ENCODE measurements at regions not wholly inside any gene's neighbourhood (a gene's known extent, or its start where the extent isn't known, plus 50 kb on each side); places are given as distances from the start of the nearest gene placed in this dataset.

DNA sequence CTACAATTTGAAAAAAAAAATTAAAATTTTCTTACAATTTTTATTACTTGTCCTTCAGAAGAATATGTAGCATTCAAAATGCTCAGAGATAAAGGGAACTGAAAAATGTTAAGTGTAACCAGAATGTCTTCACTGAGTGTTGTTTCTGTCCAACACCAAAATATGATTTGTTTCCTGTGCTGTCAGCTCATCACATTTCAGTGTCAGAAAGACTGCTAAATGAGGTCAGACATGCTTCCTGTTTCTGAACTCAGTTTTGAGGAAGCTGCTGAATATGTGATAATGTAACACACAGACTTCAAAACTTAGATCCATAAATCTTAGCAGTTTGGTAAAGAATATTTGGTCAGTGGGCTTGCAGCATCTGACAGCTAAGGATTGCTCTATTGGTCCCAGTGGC is 1849.7 kb downstream of the PCDH7 start:
- Histone ChIP-seq H3K36me3 (ENCODE audit: insufficient read depth, low read length) (no peaks in the 10 kb centered on the region), H3K4me1 (ENCODE audit: insufficient read depth, low read length) (no peaks in the 10 kb centered on the region), H3K9ac (ENCODE audit: low read depth, low read length) (no peak overlapping the region), H3K9me3 (ENCODE audit: control insufficient read depth, insufficient read depth, low read length) (no peaks in the 10 kb centered on the region)

DNA sequence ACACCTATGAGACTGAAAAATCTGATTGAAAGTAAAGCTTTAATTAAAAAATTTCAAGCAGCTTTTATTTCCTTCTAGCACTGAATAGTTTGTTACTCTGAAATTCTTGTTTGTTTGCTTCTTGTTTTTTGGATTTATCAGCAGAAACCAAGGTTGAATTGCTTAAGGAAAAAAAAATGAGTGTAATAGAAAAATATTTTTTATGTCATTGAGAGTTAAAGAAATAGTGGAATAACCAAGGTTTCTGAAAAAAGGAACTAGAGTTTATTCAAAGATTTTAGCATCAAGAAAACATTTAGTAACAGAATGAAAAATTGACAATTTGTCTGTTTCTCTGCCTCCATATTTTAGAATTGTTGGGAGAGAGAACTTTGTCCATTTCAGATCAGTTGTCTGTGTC is 1852.2 kb downstream of the PCDH7 start:
- no peaks in the 10 kb centered on the region for H3K4me1 ChIP-seq (ENCODE audit: insufficient read depth, low read length)
- no peak overlapping the region for H3K9ac ChIP-seq (ENCODE audit: low read depth, low read length)
- no peaks in the 10 kb centered on the region for H3K9me3 ChIP-seq (ENCODE audit: control insufficient read depth, insufficient read depth, low read length)
- H3K36me3 ChIP-seq (ENCODE audit: insufficient read depth, low read length): no peaks in the 10 kb centered on the region

DNA sequence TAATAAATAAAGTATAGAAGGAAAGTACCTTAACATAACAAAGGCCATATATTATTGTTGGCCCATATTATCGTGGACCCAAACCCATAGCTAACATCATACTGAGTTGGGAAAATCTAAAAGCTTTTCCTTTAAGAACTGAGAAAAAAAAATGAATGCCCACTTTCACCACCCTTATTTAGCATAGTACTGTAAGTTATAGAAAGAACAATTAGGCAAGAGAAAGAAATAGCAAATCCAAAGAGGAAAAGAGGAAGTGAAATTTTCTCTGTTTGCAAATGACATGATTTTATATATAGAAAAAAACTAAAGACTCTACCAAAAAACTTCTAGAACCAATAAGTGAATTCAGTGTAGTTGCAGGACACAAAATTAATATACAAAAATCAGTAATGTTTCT is 1854.6 kb downstream of the PCDH7 start:
- Histone ChIP-seq H3K9ac (ENCODE audit: low read depth, low read length) (no peak overlapping the region), H3K9me3 (ENCODE audit: control insufficient read depth, insufficient read depth, low read length) (no peaks in the 10 kb centered on the region), H3K4me1 (ENCODE audit: insufficient read depth, low read length) (no peaks in the 10 kb centered on the region), H3K36me3 (ENCODE audit: insufficient read depth, low read length) (no peaks in the 10 kb centered on the region)

DNA sequence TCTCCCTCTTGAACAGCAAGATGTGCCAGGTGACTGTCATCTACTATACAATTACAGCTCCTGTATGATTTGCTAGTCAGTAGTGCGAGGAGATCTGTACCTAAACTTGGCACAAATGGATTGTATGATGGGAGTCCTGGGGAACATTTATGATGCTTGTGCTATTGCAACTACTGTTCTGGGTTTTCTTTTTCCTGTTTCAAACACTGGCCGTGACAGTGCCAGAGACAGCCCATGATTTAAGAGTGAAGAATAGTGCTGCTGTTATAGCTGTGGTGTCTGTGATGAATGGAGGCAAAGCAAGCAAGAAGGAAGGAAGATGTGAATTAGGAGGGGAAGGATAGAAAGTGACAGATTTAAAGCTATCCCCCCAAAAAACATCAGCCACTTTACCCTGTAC is 1868.9 kb downstream of the PCDH7 start:
- H3K9ac ChIP-seq (ENCODE audit: low read depth, low read length): no peak overlapping the region
- H3K9me3 ChIP-seq (ENCODE audit: control insufficient read depth, insufficient read depth, low read length): no peaks in the 10 kb centered on the region
- H3K4me1 ChIP-seq (ENCODE audit: insufficient read depth, low read length): no peaks in the 10 kb centered on the region
- H3K36me3 ChIP-seq (ENCODE audit: insufficient read depth, low read length): no peaks in the 10 kb centered on the region

DNA sequence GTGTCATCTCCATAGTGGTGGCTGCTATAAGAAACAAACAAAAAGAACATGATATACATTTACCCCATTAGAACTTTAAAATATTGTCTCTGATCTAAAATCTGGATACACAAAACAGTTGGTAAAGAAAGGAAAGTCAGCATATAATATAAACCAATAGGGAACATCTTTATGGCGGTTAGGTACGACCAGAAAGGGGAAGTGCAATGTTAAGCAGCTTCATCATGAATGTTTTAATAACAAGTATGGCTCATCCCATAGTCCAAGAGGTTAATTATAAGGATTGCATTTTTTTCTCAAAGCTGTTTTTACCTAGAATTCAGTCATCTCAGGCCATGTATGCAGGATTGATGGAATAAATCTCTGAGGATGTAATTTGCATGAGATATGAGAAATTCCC is 1869.7 kb downstream of the PCDH7 start:
- H3K4me1 ChIP-seq (ENCODE audit: insufficient read depth, low read length): no peaks in the 10 kb centered on the region
- no peaks in the 10 kb centered on the region for H3K9me3 ChIP-seq (ENCODE audit: control insufficient read depth, insufficient read depth, low read length)
- H3K36me3 ChIP-seq (ENCODE audit: insufficient read depth, low read length): no peaks in the 10 kb centered on the region
- H3K9ac ChIP-seq (ENCODE audit: low read depth, low read length): no peak overlapping the region

DNA sequence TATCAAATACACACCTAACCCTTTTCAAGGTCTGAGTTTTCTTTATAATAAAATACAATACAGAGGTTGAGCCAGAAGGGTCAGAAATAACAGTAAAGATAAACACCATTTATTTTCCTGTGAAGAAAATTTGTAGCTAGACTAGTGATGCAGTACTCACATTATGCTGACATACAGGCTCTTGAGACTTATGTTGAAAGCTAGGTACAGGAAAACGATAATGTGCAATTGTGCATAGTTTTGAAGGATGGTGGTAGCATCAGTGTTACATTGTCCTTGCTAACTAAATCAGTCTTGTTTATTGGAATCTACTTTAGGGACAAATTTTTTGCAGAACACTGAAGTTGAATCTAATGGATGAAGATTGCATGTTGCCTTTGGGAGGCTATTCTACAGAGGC is 1877.2 kb downstream of the PCDH7 start:
- Histone ChIP-seq H3K9ac (ENCODE audit: low read depth, low read length) (no peak overlapping the region), H3K9me3 (ENCODE audit: control insufficient read depth, insufficient read depth, low read length) (no peaks in the 10 kb centered on the region), H3K4me1 (ENCODE audit: insufficient read depth, low read length) (no peaks in the 10 kb centered on the region), H3K36me3 (ENCODE audit: insufficient read depth, low read length) (no peaks in the 10 kb centered on the region)

DNA sequence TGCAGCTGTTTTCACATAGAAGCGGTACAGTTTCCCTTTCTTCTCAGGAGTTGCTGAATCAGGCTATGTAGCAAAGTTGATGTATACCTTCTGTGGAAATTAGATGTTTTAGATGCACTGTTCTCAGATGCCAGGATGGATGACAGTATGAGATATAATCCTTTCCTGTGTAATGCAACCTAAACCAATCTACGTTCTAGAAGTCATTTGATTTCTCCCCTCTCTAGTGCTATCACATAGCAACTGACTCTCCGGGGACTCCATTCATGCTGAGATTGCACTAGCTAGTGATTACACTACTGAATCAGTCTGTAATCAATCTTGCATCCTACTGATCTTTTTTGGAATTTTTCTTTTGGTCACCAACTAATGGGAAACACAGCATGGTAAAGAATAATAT is 1881.7 kb downstream of the PCDH7 start:
- Histone ChIP-seq H3K9me3 (ENCODE audit: control insufficient read depth, insufficient read depth, low read length) (no peaks in the 10 kb centered on the region), H3K9ac (ENCODE audit: low read depth, low read length) (no peak overlapping the region), H3K4me1 (ENCODE audit: insufficient read depth, low read length) (no peaks in the 10 kb centered on the region), H3K36me3 (ENCODE audit: insufficient read depth, low read length) (no peaks in the 10 kb centered on the region)

DNA sequence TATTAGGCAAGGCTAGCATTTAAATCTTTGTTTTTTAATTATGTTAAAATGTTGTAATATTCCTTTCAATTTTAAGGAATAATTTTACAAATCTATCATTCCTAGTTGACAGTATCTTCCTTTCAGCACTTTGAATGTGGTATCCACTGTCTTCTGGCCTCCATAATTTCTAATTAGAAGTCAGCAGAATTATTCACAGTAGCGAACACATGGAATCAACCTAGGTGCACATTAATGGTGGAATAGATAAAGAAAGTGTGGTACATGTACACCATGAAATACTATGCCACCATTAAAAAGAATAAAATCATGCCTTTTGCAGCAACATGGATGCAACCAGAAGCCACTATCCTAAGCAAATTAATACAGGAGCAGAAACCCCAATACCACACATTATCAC is 1887.8 kb downstream of the PCDH7 start:
- H3K9me3 ChIP-seq (ENCODE audit: control insufficient read depth, insufficient read depth, low read length): no peaks in the 10 kb centered on the region; the same call in 1 of the 2 replicates
- no peak overlapping the region for H3K9ac ChIP-seq (ENCODE audit: low read depth, low read length)
- H3K4me1 ChIP-seq (ENCODE audit: insufficient read depth, low read length): no peaks in the 10 kb centered on the region

DNA sequence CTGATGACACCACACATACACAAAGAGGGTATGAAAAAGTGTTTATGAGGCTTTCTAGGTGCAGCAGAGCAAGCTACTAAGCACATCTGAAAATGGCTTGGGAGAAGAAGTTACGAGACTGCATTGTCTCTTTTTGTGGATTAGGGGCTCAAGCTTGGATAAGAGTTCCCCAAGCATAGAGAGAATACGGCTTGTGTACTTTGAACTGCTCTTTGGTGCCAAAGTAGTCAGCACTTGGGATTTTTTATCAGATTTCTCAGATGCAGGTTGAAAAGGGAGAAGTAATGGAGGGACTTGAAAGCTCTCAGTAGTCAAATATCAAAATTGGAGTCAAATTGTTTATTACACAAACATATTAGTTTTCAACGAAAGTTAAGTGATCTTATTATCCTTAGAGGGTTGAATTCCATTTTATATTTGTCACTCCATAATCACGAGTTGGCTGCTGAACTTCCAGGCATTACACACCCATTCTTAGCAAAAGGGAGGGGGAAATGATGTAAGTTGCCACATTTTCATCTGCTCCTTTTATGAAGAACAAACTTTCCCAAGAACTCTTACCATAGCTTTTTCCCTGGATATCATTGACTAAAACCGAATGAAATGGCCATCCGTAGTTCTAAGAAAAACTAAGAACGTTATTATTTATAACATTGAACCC is 1904.9 kb downstream of the PCDH7 start:
- Histone ChIP-seq H3K36me3 (ENCODE audit: insufficient read depth, low read length) (no peaks in the 10 kb centered on the region), H3K9ac (ENCODE audit: low read depth, low read length) (no peak overlapping the region), H3K9me3 (ENCODE audit: control insufficient read depth, insufficient read depth, low read length) (no peaks in the 10 kb centered on the region), H3K4me1 (ENCODE audit: insufficient read depth, low read length) (no peaks in the 10 kb centered on the region)

More for the DNA sequence above, 1887.8 kb downstream of the PCDH7 start:
- H3K36me3 ChIP-seq (ENCODE audit: insufficient read depth, low read length): no peaks in the 10 kb centered on the region

DNA sequence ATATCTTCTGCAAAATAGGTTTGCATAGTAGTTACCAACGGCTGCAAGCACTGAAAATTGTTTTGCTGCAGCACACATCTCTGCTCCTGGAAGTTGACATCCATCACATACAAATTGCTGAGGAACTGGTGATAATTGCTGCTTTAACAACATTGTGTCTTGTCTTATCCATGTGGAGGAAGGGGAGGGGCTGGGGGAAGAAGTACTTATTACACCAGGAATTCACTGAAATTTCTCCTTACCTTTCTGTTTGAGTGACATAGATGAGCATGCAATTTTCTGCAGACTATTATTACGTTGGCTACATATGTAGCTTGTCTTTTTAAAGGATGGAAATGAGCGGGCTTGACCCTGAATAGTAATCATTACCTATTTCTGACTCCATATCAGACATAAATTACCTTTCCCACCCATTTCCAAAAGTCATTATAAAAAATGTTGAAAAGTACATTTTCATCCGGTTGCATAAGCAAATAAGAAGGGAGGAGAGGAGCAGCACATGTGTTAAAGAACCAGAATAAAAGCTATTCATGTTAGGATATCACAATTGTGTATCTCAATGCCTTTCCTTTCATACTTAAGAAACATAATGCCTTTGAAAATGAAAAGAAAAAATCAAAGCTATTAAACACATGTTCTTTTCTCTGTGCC is 1905.6 kb downstream of the PCDH7 start:
- Histone ChIP-seq H3K36me3 (ENCODE audit: insufficient read depth, low read length) (no peaks in the 10 kb centered on the region), H3K9me3 (ENCODE audit: control insufficient read depth, insufficient read depth, low read length) (no peaks in the 10 kb centered on the region), H3K9ac (ENCODE audit: low read depth, low read length) (no peak overlapping the region), H3K4me1 (ENCODE audit: insufficient read depth, low read length) (no peaks in the 10 kb centered on the region)

DNA sequence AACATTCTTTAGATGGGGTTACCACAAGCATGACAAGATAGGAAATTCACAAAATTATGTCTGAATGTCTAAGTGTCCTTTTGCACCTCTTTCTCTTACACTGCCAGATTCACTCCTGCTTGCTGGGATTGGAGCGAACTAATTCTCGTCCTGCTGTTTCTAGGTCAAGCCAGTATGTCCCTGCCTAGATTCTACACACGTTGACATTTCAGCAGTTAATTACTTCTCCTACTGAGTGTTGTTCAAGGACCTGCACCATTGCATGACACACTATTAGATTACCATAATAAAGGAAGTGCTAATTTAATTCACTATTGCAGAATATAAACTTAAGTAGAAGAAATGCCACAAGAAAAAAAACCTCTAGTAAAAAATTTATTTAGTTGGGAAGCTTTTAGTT is 1911.7 kb downstream of the PCDH7 start:
- Histone ChIP-seq H3K36me3 (ENCODE audit: insufficient read depth, low read length) (no peaks in the 10 kb centered on the region), H3K4me1 (ENCODE audit: insufficient read depth, low read length) (no peaks in the 10 kb centered on the region), H3K9ac (ENCODE audit: low read depth, low read length) (no peak overlapping the region), H3K9me3 (ENCODE audit: control insufficient read depth, insufficient read depth, low read length) (no peaks in the 10 kb centered on the region)

DNA sequence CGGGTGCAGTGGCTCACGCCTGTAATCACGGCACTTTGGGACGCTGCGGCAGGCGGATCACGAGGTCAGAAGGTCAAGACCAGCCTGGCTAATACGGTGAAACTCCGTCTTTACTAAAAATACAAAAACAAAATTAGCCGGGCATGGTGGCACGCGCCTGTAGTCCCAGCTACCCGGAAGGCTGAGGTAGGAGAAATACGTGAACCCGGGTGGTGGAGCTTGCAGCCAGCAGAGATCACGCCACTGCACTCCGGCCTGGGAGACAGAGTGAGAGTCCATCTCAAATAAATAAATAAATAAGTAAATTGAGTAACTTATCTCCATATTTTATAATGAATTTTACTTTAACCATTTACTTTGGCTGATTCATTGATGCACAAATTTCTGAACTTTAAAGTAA is 1913.3 kb downstream of the PCDH7 start:
- Histone ChIP-seq H3K9me3 (ENCODE audit: control insufficient read depth, insufficient read depth, low read length) (no peaks in the 10 kb centered on the region; the same call in 1 of the 2 replicates), H3K4me1 (ENCODE audit: insufficient read depth, low read length) (no peaks in the 10 kb centered on the region), H3K9ac (ENCODE audit: low read depth, low read length) (no peak overlapping the region), H3K36me3 (ENCODE audit: insufficient read depth, low read length) (no peaks in the 10 kb centered on the region)

DNA sequence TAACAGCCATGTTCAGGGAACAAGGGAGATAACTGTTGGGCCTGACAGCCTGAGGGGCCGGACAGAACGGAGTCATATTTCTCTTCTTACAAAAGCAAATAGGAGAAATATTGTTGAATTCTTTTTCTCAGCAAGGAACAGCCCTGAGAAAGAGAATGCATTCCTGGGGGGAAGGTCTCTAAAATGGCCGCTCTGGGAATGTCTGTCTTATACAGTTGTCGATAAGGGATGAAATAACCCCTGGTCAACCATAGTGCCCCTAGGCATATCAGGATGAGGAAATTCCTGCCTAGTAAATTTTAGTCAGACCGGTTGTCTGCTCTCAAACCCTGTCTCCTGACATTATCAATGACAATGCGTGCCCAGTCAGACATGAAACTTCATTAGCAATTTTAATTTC is 1925.5 kb downstream of the PCDH7 start:
- no peak overlapping the region for H3K9ac ChIP-seq (ENCODE audit: low read depth, low read length)
- H3K4me1 ChIP-seq (ENCODE audit: insufficient read depth, low read length): no peaks in the 10 kb centered on the region
- no peaks in the 10 kb centered on the region for H3K36me3 ChIP-seq (ENCODE audit: insufficient read depth, low read length)
- no peaks in the 10 kb centered on the region; the same call in 1 of the 2 replicates for H3K9me3 ChIP-seq (ENCODE audit: control insufficient read depth, insufficient read depth, low read length)

DNA sequence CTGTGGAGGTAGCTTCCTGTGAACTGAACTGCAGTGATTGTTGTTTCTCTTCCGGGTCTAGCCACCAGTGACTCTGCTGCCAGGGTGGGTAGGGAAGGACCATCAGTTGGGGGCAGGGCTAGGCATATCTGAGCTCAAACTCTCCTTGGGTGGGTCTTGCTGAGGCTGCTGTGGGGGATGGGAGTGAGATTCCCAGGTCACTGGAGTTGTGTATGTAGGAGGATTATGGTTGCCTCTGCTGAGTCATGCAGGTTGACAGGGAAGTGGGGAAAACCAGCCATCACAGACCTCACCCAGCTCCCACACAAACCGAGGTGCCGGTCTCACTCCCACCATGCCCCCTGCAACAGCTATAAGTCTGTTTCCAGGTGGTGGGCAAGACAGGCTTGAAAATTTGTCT is 1937.8 kb downstream of the PCDH7 start:
- Histone ChIP-seq H3K9me3 (ENCODE audit: control insufficient read depth, insufficient read depth, low read length) (peaks cover 3% of the 10 kb centered on the region; the same call in 1 of the 2 replicates), H3K9ac (ENCODE audit: low read depth, low read length) (no peak overlapping the region), H3K36me3 (ENCODE audit: insufficient read depth, low read length) (no peaks in the 10 kb centered on the region)

DNA sequence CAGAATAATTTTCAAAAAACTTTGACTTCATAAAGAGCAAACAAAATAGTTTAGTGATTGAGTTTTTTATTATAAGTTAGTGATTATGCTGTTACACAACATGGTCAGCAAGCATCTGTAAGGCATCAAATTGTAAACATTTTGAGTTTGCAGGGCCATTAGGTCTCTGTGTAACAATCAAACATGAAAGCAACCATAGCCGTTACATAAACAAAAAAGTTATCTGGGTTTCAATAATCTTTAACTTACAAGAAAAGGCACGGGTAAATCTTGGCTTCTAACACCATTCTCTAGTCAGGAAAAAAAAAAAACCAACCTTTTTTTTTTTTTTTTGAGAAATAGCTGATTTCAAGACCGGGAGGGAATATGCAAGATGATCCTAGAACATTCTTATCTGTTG is 1941.1 kb downstream of the PCDH7 start:
- Histone ChIP-seq H3K4me1 (ENCODE audit: insufficient read depth, low read length) (peaks cover 7% of the 10 kb centered on the region; the same call in 1 of the 2 replicates), H3K36me3 (ENCODE audit: insufficient read depth, low read length) (no peaks in the 10 kb centered on the region), H3K9me3 (ENCODE audit: control insufficient read depth, insufficient read depth, low read length) (no peaks in the 10 kb centered on the region), H3K9ac (ENCODE audit: low read depth, low read length) (no peak overlapping the region)

More for the DNA sequence above, 1937.8 kb downstream of the PCDH7 start:
- peaks cover 7% of the 10 kb centered on the region; the same call in 1 of the 2 replicates for H3K4me1 ChIP-seq (ENCODE audit: insufficient read depth, low read length)

Measured in ES-I3 (cell line).